ENCODE measurements at regions not wholly inside any gene's neighbourhood (a gene's known extent, or its start where the extent isn't known, plus 50 kb on each side); places are given as distances from the start of the nearest gene placed in this dataset.

GRCh38 chr2:109736177-109736827 lies 57.8 kb upstream of the RGPD5 start:
- H3K4me3 ChIP-seq (ENCODE audit: low read depth, low read length), result no peak overlapping the region
- ChIA-PET CTCF (interaction anchor here (0.7 to 2.0 kb wide), 9 partner anchors 16 to 226 kb away, joined by 3 to 18 read pairs (median 3); partner anchors contain the start of genes SEPTIN10 and SOWAHC), POLR2A (no interaction called here)
- no TSS peak for BruUV-seq (replicated peaks)
- H3K27me3 ChIP-seq (replicated peaks; ENCODE audit: control insufficient read depth, insufficient read depth, low read length), result no peaks in the 10 kb centered on the region
- TF ChIP-seq CTCF (IDR thresholded peaks at IDR 0.05; ENCODE audit: insufficient read depth in 1 of 2, low read depth in 1 of 2, low read length in 1 of 2, severe bottlenecking in 1 of 2, unreplicated experiment in 1 of 2), result peak; percentile 70 to 89
- no peaks in the 10 kb centered on the region for H3K9me3 ChIP-seq
- H3K4me3 Mint-ChIP-seq (ENCODE audit: unreplicated experiment), result no peak overlapping the region
- H3K36me3 ChIP-seq (ENCODE audit: control insufficient read depth, insufficient read depth, low read length), result no peaks in the 10 kb centered on the region
- peak; percentile 72 to 79 for DNase-seq
- H3K27ac Mint-ChIP-seq (ENCODE audit: unreplicated experiment), result no peak overlapping the region
- intact Hi-C loops (cut with micrococcal nuclease; ENCODE audit: unreplicated experiment), result loop anchor here (1.0 kb wide), 4 partner anchors 20 to 220 kb away; no protein-coding TSS in a partner anchor
- no peaks in the 10 kb centered on the region for H3K36me3 Mint-ChIP-seq (ENCODE audit: insufficient read depth, unreplicated experiment)
- H3K9me3 Mint-ChIP-seq (ENCODE audit: unreplicated experiment), result no peaks in the 10 kb centered on the region
- no peaks in the 10 kb centered on the region for H3K27me3 Mint-ChIP-seq (ENCODE audit: insufficient read depth, unreplicated experiment)
- peaks cover 6% of the 10 kb centered on the region for H3K4me1 Mint-ChIP-seq (ENCODE audit: low read depth, unreplicated experiment)
- H3K4me1 ChIP-seq, result 0 out of 2 replicates have a peak, but pooled peaks cover 3% of the 10 kb centered on the region
